DND-41 (cell line): ENCODE measurements at regions not wholly inside any gene's neighbourhood (a gene's known extent, or its start where the extent isn't known, plus 50 kb on each side); places are given as distances from the start of the nearest gene placed in this dataset.

Source experiments
- ATAC-seq: fragments of 200-7000 bp; cut with Tn5 transposase; 3 replicates; pipeline ENCODE4 v1.9.1; 2021; ENCODE audit warnings: low read depth; ENCODE audit not compliant: insufficient read depth
- DNase-seq: peaks from one replicate; pipeline ENCODE4 v3.0.0-alpha.2; 2020
- H2AFZ ChIP-seq: 2 replicates; pipeline ENCODE4 v1.6.0; 2012; ENCODE audit warnings: low read depth, low read length
- H3K27ac ChIP-seq: 2 replicates; pipeline ENCODE4 v1.5.1; 2012; ENCODE audit warnings: low read length, inconsistent platforms
- H3K27me3 ChIP-seq: fragments of 200-600 bp; sonication (generic); 2 replicates; pipeline ENCODE4 v1.6.0; 2012; ENCODE audit warnings: low read length, mild to moderate bottlenecking, inconsistent platforms; ENCODE audit not compliant: insufficient read depth, poor library complexity
- H3K36me3 ChIP-seq: 2 replicates; pipeline ENCODE4 v1.5.1; 2012; ENCODE audit warnings: low read length, inconsistent platforms; ENCODE audit not compliant: insufficient read depth
- H3K4me1 ChIP-seq: 2 replicates; pipeline ENCODE4 v1.5.1; 2012; ENCODE audit warnings: mild to moderate bottlenecking, low read length; ENCODE audit not compliant: insufficient read depth
- H3K4me2 ChIP-seq: 2 replicates; pipeline ENCODE4 v1.6.0; 2012; ENCODE audit warnings: mild to moderate bottlenecking, moderate library complexity, low read length, inconsistent platforms; ENCODE audit not compliant: insufficient read depth
- H3K4me3 ChIP-seq, 2 experiments: fragments of 200-600 bp in 1 of 2; shearing (Covaris generic) in 1 of 2; 2 replicates each; pipeline ENCODE4 v1.5.1; 2012 to 2016; ENCODE audit warnings: inconsistent platforms in 2 of 2, low read length in 2 of 2, mild to moderate bottlenecking in 2 of 2, low read depth in 1 of 2, moderate library complexity in 1 of 2
- H3K79me2 ChIP-seq: 2 replicates; pipeline ENCODE4 v1.6.0; 2012; ENCODE audit warnings: low read length, inconsistent platforms; ENCODE audit not compliant: insufficient read depth
- H3K9ac ChIP-seq: 2 replicates; pipeline ENCODE4 v1.6.0; 2012; ENCODE audit warnings: low read depth, mild to moderate bottlenecking, inconsistent platforms, low read length, moderate library complexity
- H3K9me3 ChIP-seq: 2 replicates; pipeline ENCODE4 v1.5.1; 2012; ENCODE audit warnings: low read length, moderate library complexity, mild to moderate bottlenecking, inconsistent platforms; ENCODE audit not compliant: insufficient read depth, severe bottlenecking
- H4K20me1 ChIP-seq: 2 replicates; pipeline ENCODE4 v1.6.0; 2012; ENCODE audit warnings: low read length; ENCODE audit not compliant: insufficient read depth
- EZH2 ChIP-seq: IDR thresholded peaks from 3 replicates; pipeline ENCODE4 v1.6.1; 2012; ENCODE audit warnings: borderline replicate concordance, low read depth, mild to moderate bottlenecking, moderate library complexity, low read length, inconsistent platforms; ENCODE audit not compliant: severe bottlenecking
- TF ChIP-seq, protein P1 (sequence below): IDR thresholded peaks from 2 replicates; pipeline ENCODE4 v1.5.1; 2012; ENCODE audit warnings: borderline replicate concordance, low read length, moderate library complexity, mild to moderate bottlenecking; ENCODE audit not compliant: poor library complexity, severe bottlenecking; ENCODE audit errors: extremely low read depth

DNA sequence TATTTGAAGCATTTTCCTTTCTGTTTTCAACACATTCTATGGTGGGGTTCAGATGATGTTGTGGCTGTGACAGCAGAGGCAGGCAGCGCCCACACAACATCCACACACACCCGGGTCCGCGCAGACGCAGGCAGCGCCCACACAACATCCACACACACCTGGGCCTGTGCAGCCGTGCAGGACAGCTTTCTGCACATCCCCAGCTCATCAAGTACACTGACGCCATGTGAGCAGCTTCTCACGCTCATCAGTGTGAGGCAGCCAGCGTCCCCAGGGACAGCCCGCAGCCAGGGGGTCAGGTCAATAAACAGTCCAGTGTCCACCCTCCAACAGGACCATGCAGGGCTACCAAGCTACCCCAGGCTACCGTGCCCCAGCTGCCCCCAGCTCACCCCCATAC is 272.8 kb upstream of the TCERG1L start:
- TF ChIP-seq EZH2: no peak
- TF ChIP-seq, protein P1, sequence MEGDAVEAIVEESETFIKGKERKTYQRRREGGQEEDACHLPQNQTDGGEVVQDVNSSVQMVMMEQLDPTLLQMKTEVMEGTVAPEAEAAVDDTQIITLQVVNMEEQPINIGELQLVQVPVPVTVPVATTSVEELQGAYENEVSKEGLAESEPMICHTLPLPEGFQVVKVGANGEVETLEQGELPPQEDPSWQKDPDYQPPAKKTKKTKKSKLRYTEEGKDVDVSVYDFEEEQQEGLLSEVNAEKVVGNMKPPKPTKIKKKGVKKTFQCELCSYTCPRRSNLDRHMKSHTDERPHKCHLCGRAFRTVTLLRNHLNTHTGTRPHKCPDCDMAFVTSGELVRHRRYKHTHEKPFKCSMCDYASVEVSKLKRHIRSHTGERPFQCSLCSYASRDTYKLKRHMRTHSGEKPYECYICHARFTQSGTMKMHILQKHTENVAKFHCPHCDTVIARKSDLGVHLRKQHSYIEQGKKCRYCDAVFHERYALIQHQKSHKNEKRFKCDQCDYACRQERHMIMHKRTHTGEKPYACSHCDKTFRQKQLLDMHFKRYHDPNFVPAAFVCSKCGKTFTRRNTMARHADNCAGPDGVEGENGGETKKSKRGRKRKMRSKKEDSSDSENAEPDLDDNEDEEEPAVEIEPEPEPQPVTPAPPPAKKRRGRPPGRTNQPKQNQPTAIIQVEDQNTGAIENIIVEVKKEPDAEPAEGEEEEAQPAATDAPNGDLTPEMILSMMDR: no peak
- Histone ChIP-seq H3K27me3 (no peaks in the 10 kb centered on the region), H2AFZ (no peak overlapping the region), H3K4me3 (no peak overlapping the region), H4K20me1 (no peaks in the 10 kb centered on the region), H3K9me3 (no peaks in the 10 kb centered on the region), H3K79me2 (no peaks in the 10 kb centered on the region), H3K36me3 (no peaks in the 10 kb centered on the region), H3K9ac (no peak overlapping the region), H3K4me2 (no peak overlapping the region), H3K4me1 (no peaks in the 10 kb centered on the region), H3K27ac (no peak overlapping the region)
- DNase-seq (no peak), ATAC-seq (no peak)

DNA sequence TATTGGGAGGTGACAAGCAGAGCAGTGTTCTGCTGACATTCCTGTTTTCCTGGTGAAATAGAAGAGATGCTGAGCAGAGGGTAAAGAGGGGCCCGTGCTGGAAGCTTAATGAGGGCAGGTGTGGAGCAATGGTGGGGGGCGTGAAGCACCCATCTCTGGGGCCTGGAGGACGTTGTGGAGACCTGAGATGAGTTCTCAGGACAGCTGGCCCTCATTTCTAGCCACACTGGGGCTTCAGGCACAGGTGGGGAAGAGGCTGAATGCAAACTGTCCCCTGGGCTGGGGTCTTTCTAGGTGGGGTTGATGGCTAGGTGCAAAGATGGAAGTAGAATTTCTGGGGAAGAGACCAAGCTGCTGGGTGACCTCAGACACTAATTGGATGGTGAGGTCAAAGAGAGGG is 274.2 kb upstream of the TCERG1L start:
- H3K36me3 ChIP-seq: no peaks in the 10 kb centered on the region
- no peak overlapping the region for H3K4me2 ChIP-seq
- no peaks in the 10 kb centered on the region for H3K79me2 ChIP-seq
- H3K27me3 ChIP-seq: no peaks in the 10 kb centered on the region
- ATAC-seq (no peak), DNase-seq (no peak)
- no peak overlapping the region for H3K4me3 ChIP-seq
- H3K9ac ChIP-seq: no peak overlapping the region
- H4K20me1 ChIP-seq: no peaks in the 10 kb centered on the region
- no peak for TF ChIP-seq EZH2
- TF ChIP-seq, protein P1: no peak
- no peaks in the 10 kb centered on the region for H3K4me1 ChIP-seq
- H3K9me3 ChIP-seq: no peaks in the 10 kb centered on the region
- H3K27ac ChIP-seq: no peak overlapping the region
- no peak overlapping the region for H2AFZ ChIP-seq

DNA sequence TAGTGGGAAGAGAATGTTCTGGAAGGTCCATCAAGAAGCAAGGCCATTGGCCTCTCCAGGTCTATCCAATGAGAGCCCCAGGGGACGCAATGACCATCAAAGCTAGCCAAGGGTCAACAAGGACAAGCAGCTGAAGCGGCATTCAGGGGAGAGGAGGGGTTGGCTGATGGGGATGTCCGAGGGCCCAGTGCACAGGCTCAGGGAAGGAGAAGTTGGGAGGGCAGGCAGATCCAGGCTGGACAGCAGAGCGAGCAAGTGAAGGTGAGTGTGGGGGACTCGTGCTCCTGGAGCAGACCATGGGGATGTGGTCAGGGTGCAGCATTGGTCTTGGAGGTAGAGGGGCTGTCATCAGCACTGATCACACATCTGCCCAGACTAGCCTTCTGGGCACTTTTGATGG is 275.4 kb upstream of the TCERG1L start:
- H3K4me2 ChIP-seq: no peak overlapping the region
- H3K27me3 ChIP-seq: no peaks in the 10 kb centered on the region
- no peaks in the 10 kb centered on the region for H4K20me1 ChIP-seq
- no peak overlapping the region for H3K4me3 ChIP-seq
- no peaks in the 10 kb centered on the region for H3K79me2 ChIP-seq
- H3K4me1 ChIP-seq: no peaks in the 10 kb centered on the region
- DNase-seq (no peak), ATAC-seq (no peak)
- no peak overlapping the region for H2AFZ ChIP-seq
- H3K9ac ChIP-seq: no peak overlapping the region
- TF ChIP-seq, protein P1: no peak
- no peak for TF ChIP-seq EZH2
- no peak overlapping the region for H3K27ac ChIP-seq
- H3K9me3 ChIP-seq: no peaks in the 10 kb centered on the region
- H3K36me3 ChIP-seq: no peaks in the 10 kb centered on the region

- no peaks in the 10 kb centered on the region for H3K27me3 ChIP-seq
- no peak for DNase-seq
- no peak overlapping the region for H3K4me3 ChIP-seq
- H3K79me2 ChIP-seq: no peaks in the 10 kb centered on the region
- no peak for ATAC-seq
- H2AFZ ChIP-seq: no peak overlapping the region
- H3K4me1 ChIP-seq: no peaks in the 10 kb centered on the region
- H3K4me2 ChIP-seq: no peak overlapping the region
- H3K27ac ChIP-seq: no peak overlapping the region
- H3K9ac ChIP-seq: no peak overlapping the region
- H4K20me1 ChIP-seq: no peaks in the 10 kb centered on the region
- no peak for TF ChIP-seq EZH2
- TF ChIP-seq, protein P1: no peak
- no peaks in the 10 kb centered on the region for H3K36me3 ChIP-seq
- no peaks in the 10 kb centered on the region for H3K9me3 ChIP-seq
Observed at GRCh38 chr10:131587976-131588680, 276.6 kb upstream of the TCERG1L start.
